Transverse colon (tissue), 4 donors: ENCODE measurements at regions not wholly inside any gene's neighbourhood (a gene's known extent, or its start where the extent isn't known, plus 50 kb on each side); places are given as distances from the start of the nearest gene placed in this dataset.

Experiments
- CTCF ChIP-seq, 5 experiments: fragments of 200-600 bp in 3 of 5; fragments of 450-650 bp in 2 of 5; sonication (generic) in 3 of 5; IDR thresholded peaks; 1 replicate in 2 of 5; 2 replicates in 3 of 5; pipeline ENCODE4 v1.5.1; 2016 to 2017; ENCODE audit warnings: antibody characterized with exemption in 5 of 5, inconsistent platforms in 3 of 5, mild to moderate bottlenecking in 2 of 5, moderate library complexity in 1 of 5
- EP300 ChIP-seq: sonication (generic); formaldehyde crosslinking; IDR thresholded peaks from one replicate; pipeline ENCODE4 v1.6.1; 2017; ENCODE audit warnings: antibody characterized with exemption, low read depth
- POLR2A ChIP-seq: fragments of 450-650 bp; IDR thresholded peaks from one replicate; pipeline ENCODE4 v1.6.1; 2016; ENCODE audit warnings: antibody characterized with exemption, mild to moderate bottlenecking, moderate library complexity
- POLR2AphosphoS5 ChIP-seq, 3 donors: sonication (generic); formaldehyde crosslinking; IDR thresholded peaks; one replicate each; pipeline ENCODE4 v1.6.1; 2016; ENCODE audit warnings: antibody characterized with exemption in 3 of 3

- TF ChIP-seq CTCF (IDR thresholded peaks at IDR 0.05) (no peak), EP300 (no peak), POLR2A (no peak), POLR2AphosphoS5 (IDR thresholded peaks at IDR 0.05) (no peak)
Measured at GRCh38 chr10:23529625-23530024, 90.8 kb downstream of the OTUD1 start.
